Tibial artery (tissue), 4 donors: ENCODE measurements at regions not wholly inside any gene's neighbourhood (a gene's known extent, or its start where the extent isn't known, plus 50 kb on each side); places are given as distances from the start of the nearest gene placed in this dataset.

Experiments
- DNase-seq, 2 donors: peaks; one replicate each; pipeline ENCODE4 v3.0.0-alpha.2; 2019
- H3K27ac ChIP-seq, 2 donors: fragments of 200-600 bp; sonication (generic) in 1 of 2; 1 replicate in 1 of 2; 2 replicates in 1 of 2; pipeline ENCODE4 v1.5.1; 2018 to 2019; ENCODE audit warnings: mild to moderate bottlenecking in 1 of 2
- H3K27me3 ChIP-seq, 2 donors: fragments of 200-600 bp; sonication (generic) in 1 of 2; one replicate each; pipeline versions ENCODE4 v1.5.1 to v1.6.0; 2016 to 2019
- H3K36me3 ChIP-seq, 3 donors: fragments of 200-600 bp; sonication (generic) in 2 of 3; one replicate each; pipeline ENCODE4 v1.5.1; 2016 to 2019; ENCODE audit warnings: mild to moderate bottlenecking in 2 of 3
- H3K4me1 ChIP-seq, 4 donors: fragments of 200-600 bp; sonication (generic) in 2 of 4; 1 replicate in 3 of 4; 2 replicates in 1 of 4; pipeline ENCODE4 v1.5.1; 2016 to 2019
- H3K4me3 ChIP-seq, 2 donors: fragments of 200-600 bp; sonication (generic) in 1 of 2; 1 replicate in 1 of 2; 2 replicates in 1 of 2; pipeline ENCODE4 v1.5.1; 2018 to 2019; ENCODE audit warnings: mild to moderate bottlenecking in 2 of 2
- H3K9me3 ChIP-seq, 3 donors: fragments of 200-600 bp; sonication (generic) in 1 of 3; one replicate each; pipeline ENCODE4 v1.5.1; 2016 to 2019
- intact Hi-C: fragments of 100-400 bp; cut with DNase I; formaldehyde crosslinking; loops from one replicate; pipeline ENCODE4 v1.15.0; 2023; ENCODE audit warnings: low total_unique reads
- TF ChIP-seq, protein P1 (sequence below), 2 experiments: fragments of 200-600 bp in 1 of 2; fragments of 450-650 bp in 1 of 2; IDR thresholded peaks; one replicate each; pipeline ENCODE4 v1.5.1; 2017 to 2019; ENCODE audit warnings: antibody characterized with exemption in 2 of 2, mild to moderate bottlenecking in 1 of 2, moderate library complexity in 1 of 2

DNA sequence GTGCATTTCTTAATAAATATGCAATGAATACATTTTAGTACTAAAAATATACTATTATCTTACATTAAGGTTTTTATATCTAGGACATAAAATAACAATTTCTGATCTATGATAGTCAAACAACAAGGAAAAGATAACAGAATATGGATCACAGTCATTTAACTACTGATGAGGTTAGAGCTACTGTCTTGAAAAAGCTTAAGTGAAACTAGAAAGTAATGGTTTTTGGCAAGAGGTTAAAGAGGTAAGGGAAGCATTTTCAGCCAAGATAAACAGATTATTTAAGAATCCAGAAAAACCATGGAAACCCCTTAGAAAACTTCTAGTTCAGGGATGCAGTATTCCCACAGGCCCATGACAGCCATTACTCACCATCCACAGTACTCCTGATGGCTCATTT is 787.4 kb downstream of the DACH1 start:
- Histone ChIP-seq H3K27me3 (no peaks in the 10 kb centered on the region), H3K27ac (no peak overlapping the region), H3K36me3 (no peaks in the 10 kb centered on the region), H3K9me3 (no peaks in the 10 kb centered on the region), H3K4me3 (no peak overlapping the region), H3K4me1 (no peaks in the 10 kb centered on the region)
- TF ChIP-seq, protein P1, sequence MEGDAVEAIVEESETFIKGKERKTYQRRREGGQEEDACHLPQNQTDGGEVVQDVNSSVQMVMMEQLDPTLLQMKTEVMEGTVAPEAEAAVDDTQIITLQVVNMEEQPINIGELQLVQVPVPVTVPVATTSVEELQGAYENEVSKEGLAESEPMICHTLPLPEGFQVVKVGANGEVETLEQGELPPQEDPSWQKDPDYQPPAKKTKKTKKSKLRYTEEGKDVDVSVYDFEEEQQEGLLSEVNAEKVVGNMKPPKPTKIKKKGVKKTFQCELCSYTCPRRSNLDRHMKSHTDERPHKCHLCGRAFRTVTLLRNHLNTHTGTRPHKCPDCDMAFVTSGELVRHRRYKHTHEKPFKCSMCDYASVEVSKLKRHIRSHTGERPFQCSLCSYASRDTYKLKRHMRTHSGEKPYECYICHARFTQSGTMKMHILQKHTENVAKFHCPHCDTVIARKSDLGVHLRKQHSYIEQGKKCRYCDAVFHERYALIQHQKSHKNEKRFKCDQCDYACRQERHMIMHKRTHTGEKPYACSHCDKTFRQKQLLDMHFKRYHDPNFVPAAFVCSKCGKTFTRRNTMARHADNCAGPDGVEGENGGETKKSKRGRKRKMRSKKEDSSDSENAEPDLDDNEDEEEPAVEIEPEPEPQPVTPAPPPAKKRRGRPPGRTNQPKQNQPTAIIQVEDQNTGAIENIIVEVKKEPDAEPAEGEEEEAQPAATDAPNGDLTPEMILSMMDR (IDR thresholded peaks at IDR 0.05): no peak
- intact Hi-C loops: no loop called here
- DNase-seq: no peak

DNA sequence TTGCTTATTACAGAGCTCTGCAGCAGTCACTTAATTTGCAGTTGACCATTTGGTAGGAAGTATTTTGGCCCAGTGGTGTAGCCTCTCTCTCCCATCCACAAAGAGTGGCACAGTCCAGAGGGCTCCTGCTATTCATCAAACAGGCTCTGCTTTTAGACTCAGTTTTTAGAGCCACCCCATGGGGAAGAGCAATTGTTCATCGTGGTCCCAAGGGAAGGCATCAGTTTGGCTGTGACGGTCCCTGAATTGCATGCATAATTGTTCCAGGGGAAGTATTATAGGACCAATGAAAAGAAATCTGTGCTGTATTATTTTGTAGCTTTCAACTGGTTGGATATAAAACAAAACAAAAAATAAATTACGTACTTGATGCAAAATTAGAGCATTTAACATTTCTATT is 799.0 kb downstream of the DACH1 start:
- no peaks in the 10 kb centered on the region for H3K9me3 ChIP-seq

DNA sequence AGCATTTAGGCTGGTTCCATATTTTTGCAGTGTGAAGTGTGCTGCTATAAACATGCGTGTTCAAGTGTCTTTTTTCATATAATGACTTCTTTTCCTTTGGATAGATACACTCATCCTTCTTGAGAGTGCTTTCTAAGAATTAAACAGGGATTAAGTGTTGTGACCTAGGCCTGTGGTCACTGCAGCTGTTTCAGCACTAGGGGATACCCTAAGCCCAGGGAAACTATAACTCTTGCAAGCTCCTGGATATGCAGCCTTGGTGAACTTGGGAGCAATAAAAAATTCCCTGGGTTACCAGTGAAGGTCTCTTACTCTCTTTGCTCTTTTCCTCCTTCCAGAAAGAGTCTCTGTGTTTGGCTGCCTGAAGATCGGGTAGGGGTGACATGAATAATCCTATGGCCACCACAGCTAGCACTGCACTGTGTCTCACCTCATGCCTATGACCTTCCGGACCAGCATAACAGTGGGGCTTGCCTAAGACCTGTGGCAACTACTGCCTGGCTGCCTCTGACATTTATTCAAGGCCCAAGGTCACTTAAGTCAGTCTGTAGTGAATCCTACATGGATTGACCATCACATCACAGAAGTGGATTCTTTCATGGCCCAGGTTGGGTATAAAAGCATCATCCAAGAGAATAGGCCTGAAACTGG is 799.7 kb downstream of the DACH1 start:
- H3K36me3 ChIP-seq: no peaks in the 10 kb centered on the region
- intact Hi-C loops: no loop called here
- H3K27me3 ChIP-seq: no peaks in the 10 kb centered on the region
- H3K27ac ChIP-seq: no peak overlapping the region
- H3K4me1 ChIP-seq: no peaks in the 10 kb centered on the region
- no peaks in the 10 kb centered on the region for H3K9me3 ChIP-seq
- DNase-seq: no peak
- TF ChIP-seq, protein P1 (IDR thresholded peaks at IDR 0.05): no peak
- H3K4me3 ChIP-seq: no peak overlapping the region

More for the DNA sequence above, 799.0 kb downstream of the DACH1 start:
- H3K4me1 ChIP-seq: no peaks in the 10 kb centered on the region
- no peaks in the 10 kb centered on the region for H3K27me3 ChIP-seq
- intact Hi-C loops: no loop called here
- no peak for DNase-seq
- TF ChIP-seq, protein P1 (IDR thresholded peaks at IDR 0.05): no peak
- H3K4me3 ChIP-seq: no peak overlapping the region
- H3K27ac ChIP-seq: no peak overlapping the region
- H3K36me3 ChIP-seq: no peaks in the 10 kb centered on the region

DNA sequence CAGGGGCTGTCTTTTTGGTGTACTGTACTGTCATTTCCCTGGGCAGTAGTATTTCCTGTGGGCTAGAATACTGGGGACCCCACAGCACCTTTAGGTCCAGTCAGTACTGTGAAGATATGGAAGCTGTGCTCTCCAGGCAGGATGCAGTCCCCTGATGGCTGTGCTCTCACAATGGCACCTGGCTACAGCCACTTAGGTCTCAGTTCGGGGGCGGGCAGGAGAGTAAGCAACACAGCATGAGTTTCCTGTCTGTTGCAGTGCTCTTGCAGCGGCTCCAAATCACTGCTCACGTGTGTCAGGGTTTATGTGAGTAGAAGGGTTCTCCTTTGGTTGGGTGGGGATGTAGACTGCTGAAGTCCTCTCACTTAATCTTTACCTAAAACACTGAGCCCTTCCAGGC is 810.4 kb downstream of the DACH1 start:
- no peaks in the 10 kb centered on the region for H3K36me3 ChIP-seq
- H3K27ac ChIP-seq: no peak overlapping the region
- intact Hi-C loops: no loop called here
- TF ChIP-seq, protein P1 (IDR thresholded peaks at IDR 0.05): no peak
- H3K9me3 ChIP-seq: peaks cover 0 to 6% (median 0%) of the 10 kb centered on the region in 3 donors
- no peak for DNase-seq
- no peaks in the 10 kb centered on the region for H3K27me3 ChIP-seq
- no peak overlapping the region for H3K4me3 ChIP-seq
- H3K4me1 ChIP-seq: no peaks in the 10 kb centered on the region

DNA sequence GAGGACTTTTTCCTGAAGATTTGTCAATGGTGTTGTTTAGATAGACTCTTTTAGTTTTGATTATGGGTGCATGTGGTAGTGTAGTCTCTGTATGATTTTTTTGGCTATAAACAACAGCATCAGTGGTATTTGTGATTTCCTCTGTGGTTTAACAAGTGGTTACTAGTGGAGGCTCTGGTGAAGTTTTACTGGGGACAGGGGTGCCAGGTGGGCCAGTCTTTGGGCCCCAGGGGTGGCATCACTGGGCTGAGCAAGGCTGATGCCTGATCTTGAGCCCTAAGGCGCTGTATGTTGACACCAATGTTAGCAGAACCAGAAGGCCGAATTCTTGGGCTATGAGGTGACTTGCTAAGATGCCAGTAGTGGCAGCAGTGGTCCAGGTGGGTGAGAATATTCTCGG is 811.4 kb downstream of the DACH1 start:
- DNase-seq: no peak
- intact Hi-C loops: no loop called here
- Histone ChIP-seq H3K27me3 (no peaks in the 10 kb centered on the region), H3K4me3 (no peak overlapping the region), H3K4me1 (no peaks in the 10 kb centered on the region), H3K9me3 (peaks cover 0 to 6% (median 0%) of the 10 kb centered on the region in 3 donors), H3K27ac (no peak overlapping the region), H3K36me3 (no peaks in the 10 kb centered on the region)
- TF ChIP-seq, protein P1 (IDR thresholded peaks at IDR 0.05): no peak

DNA sequence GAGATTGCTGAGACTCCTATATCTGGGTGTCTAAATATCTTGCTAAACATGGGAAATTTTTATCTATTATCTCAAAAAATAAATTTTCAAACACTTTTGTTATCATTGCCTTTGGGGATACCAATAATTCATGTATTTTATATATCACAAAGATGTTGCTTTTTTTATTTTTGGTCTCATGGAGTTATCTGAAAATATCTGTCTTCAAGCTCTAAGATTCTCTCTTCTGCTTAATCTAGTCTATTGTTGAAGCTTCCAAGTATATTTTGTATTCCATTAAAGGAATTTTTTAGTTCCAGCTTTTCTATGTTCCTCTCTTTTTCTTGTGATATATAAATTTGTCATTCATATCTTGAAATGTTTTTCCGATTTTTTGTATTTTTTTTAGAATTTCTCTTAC is 812.0 kb downstream of the DACH1 start:
- DNase-seq: no peak
- H3K27me3 ChIP-seq: no peaks in the 10 kb centered on the region
- H3K27ac ChIP-seq: no peak overlapping the region
- peaks cover 0 to 6% (median 0%) of the 10 kb centered on the region in 3 donors for H3K9me3 ChIP-seq
- intact Hi-C loops: no loop called here
- no peak overlapping the region for H3K4me3 ChIP-seq
- no peaks in the 10 kb centered on the region for H3K36me3 ChIP-seq
- TF ChIP-seq, protein P1 (IDR thresholded peaks at IDR 0.05): no peak
- H3K4me1 ChIP-seq: no peaks in the 10 kb centered on the region
